ENCODE measurements at regions not wholly inside any gene's neighbourhood (a gene's known extent, or its start where the extent isn't known, plus 50 kb on each side); places are given as distances from the start of the nearest gene placed in this dataset.

- TF ChIP-seq, protein P1, sequence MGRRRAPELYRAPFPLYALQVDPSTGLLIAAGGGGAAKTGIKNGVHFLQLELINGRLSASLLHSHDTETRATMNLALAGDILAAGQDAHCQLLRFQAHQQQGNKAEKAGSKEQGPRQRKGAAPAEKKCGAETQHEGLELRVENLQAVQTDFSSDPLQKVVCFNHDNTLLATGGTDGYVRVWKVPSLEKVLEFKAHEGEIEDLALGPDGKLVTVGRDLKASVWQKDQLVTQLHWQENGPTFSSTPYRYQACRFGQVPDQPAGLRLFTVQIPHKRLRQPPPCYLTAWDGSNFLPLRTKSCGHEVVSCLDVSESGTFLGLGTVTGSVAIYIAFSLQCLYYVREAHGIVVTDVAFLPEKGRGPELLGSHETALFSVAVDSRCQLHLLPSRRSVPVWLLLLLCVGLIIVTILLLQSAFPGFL (CRISPR knock-in tag; IDR thresholded peaks at IDR 0.05; ENCODE audit: borderline replicate concordance) = no peak
- TF ChIP-seq, protein P2, sequence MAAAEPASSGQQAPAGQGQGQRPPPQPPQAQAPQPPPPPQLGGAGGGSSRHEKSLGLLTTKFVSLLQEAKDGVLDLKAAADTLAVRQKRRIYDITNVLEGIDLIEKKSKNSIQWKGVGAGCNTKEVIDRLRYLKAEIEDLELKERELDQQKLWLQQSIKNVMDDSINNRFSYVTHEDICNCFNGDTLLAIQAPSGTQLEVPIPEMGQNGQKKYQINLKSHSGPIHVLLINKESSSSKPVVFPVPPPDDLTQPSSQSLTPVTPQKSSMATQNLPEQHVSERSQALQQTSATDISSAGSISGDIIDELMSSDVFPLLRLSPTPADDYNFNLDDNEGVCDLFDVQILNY (CRISPR knock-in tag; IDR thresholded peaks at IDR 0.05) = no peak
- TF ChIP-seq FOXJ3 (CRISPR knock-in tag; IDR thresholded peaks at IDR 0.05; ENCODE audit: borderline replicate concordance) = no peak
- no peak for TF ChIP-seq MXD4 (CRISPR knock-in tag; IDR thresholded peaks at IDR 0.05; ENCODE audit: borderline replicate concordance)
- TF ChIP-seq, protein P3, sequence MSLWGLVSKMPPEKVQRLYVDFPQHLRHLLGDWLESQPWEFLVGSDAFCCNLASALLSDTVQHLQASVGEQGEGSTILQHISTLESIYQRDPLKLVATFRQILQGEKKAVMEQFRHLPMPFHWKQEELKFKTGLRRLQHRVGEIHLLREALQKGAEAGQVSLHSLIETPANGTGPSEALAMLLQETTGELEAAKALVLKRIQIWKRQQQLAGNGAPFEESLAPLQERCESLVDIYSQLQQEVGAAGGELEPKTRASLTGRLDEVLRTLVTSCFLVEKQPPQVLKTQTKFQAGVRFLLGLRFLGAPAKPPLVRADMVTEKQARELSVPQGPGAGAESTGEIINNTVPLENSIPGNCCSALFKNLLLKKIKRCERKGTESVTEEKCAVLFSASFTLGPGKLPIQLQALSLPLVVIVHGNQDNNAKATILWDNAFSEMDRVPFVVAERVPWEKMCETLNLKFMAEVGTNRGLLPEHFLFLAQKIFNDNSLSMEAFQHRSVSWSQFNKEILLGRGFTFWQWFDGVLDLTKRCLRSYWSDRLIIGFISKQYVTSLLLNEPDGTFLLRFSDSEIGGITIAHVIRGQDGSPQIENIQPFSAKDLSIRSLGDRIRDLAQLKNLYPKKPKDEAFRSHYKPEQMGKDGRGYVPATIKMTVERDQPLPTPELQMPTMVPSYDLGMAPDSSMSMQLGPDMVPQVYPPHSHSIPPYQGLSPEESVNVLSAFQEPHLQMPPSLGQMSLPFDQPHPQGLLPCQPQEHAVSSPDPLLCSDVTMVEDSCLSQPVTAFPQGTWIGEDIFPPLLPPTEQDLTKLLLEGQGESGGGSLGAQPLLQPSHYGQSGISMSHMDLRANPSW (CRISPR knock-in tag; conservative IDR thresholded peaks at IDR 0.05; ENCODE audit: low read depth) = no peak
- no peak for TF ChIP-seq ZNF138 (CRISPR knock-in tag; conservative IDR thresholded peaks at IDR 0.05)
Measured at GRCh38 chr7:55690-56248, 136.6 kb upstream of the FAM20C start (continued).

DNA sequence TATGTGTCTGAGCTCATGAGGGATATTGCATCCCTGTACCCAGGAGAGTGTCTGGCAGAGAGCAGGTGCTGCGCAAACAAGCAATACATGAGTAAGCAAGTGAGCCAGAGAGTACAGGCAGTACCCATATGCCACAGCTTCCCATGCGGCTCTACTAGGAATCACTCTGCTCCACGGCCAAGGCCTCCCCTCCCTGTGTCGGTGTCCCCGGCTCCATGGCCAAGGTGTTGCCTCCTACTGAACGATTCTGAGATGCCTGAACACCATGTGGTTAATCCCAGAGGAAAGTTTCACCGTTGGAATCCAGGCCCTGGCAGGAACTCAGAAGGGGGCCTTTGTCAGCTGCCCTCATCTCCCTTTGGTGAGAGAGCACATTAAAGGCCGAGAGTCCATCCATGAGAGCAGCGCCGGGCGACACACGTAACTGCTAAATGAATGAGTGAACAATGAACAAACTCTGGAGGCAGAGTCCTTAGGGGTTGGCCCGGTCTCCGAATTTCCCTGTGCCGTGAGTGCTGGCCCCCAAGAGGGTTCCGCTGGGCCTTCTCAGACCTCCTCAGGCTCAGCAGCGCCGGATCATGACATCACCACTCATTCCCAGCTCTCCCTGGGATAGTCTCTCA is 136.0 kb upstream of the FAM20C start:
- ChIA-PET CTCF (interaction anchor here (0.6 to 1.8 kb wide), 11 partner anchors 7 to 210 kb away, joined by 3 to 11 read pairs (median 4); partner anchors contain the start of gene FAM20C), POLR2A (no interaction called here)
- TF ChIP-seq, protein P4, sequence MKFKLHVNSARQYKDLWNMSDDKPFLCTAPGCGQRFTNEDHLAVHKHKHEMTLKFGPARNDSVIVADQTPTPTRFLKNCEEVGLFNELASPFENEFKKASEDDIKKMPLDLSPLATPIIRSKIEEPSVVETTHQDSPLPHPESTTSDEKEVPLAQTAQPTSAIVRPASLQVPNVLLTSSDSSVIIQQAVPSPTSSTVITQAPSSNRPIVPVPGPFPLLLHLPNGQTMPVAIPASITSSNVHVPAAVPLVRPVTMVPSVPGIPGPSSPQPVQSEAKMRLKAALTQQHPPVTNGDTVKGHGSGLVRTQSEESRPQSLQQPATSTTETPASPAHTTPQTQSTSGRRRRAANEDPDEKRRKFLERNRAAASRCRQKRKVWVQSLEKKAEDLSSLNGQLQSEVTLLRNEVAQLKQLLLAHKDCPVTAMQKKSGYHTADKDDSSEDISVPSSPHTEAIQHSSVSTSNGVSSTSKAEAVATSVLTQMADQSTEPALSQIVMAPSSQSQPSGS (CRISPR knock-in tag; IDR thresholded peaks at IDR 0.05; ENCODE audit: borderline replicate concordance, low read depth) = no peak
- peak; percentile 46; the same call in 1 of the 2 replicates for TF ChIP-seq ZNF423 (CRISPR knock-in tag; IDR thresholded peaks at IDR 0.05)
- Mint-ChIP-seq H3K36me3 (peaks cover 2% of the 10 kb centered on the region; the same call in 1 of the 2 replicates), H3K9me3 (peaks cover 14% of the 10 kb centered on the region), H3K27ac (no peak overlapping the region), H3K4me1 (peaks cover 36% of the 10 kb centered on the region), H3K4me3 (no peak overlapping the region), H3K27me3 (ENCODE audit: low read depth) (no peaks in the 10 kb centered on the region)
- no peak for ATAC-seq
- no peak for DNase-seq (ENCODE audit: low spot score)

- peaks cover 14% of the 10 kb centered on the region for H3K9me3 Mint-ChIP-seq
- H3K27me3 Mint-ChIP-seq (ENCODE audit: low read depth) = no peaks in the 10 kb centered on the region
- ATAC-seq (no peak), DNase-seq (ENCODE audit: low spot score) (no peak)
- H3K4me3 Mint-ChIP-seq = no peak overlapping the region
- H3K36me3 Mint-ChIP-seq = peaks cover 2% of the 10 kb centered on the region; the same call in 1 of the 2 replicates
- ChIA-PET CTCF (no interaction called here), POLR2A (no interaction called here)
- peaks cover 36% of the 10 kb centered on the region for H3K4me1 Mint-ChIP-seq
- TF ChIP-seq ZNF263 (CRISPR knock-in tag; IDR thresholded peaks at IDR 0.05; ENCODE audit: low read depth) = no peak
- no peak for TF ChIP-seq ZNF416 (CRISPR knock-in tag; IDR thresholded peaks at IDR 0.05)
- TF ChIP-seq ZNF396 (CRISPR knock-in tag; IDR thresholded peaks at IDR 0.05; ENCODE audit: borderline replicate concordance) = no peak
- TF ChIP-seq CBFB (CRISPR knock-in tag; IDR thresholded peaks at IDR 0.05; ENCODE audit: low read depth) = no peak
- TF ChIP-seq PRRX2 (CRISPR knock-in tag; IDR thresholded peaks at IDR 0.05) = no peak
- TF ChIP-seq, protein P5, sequence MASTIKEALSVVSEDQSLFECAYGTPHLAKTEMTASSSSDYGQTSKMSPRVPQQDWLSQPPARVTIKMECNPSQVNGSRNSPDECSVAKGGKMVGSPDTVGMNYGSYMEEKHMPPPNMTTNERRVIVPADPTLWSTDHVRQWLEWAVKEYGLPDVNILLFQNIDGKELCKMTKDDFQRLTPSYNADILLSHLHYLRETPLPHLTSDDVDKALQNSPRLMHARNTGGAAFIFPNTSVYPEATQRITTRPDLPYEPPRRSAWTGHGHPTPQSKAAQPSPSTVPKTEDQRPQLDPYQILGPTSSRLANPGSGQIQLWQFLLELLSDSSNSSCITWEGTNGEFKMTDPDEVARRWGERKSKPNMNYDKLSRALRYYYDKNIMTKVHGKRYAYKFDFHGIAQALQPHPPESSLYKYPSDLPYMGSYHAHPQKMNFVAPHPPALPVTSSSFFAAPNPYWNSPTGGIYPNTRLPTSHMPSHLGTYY (CRISPR knock-in tag; IDR thresholded peaks at IDR 0.05) = no peak
- no peak for TF ChIP-seq SOX15 (CRISPR knock-in tag; IDR thresholded peaks at IDR 0.05)
- TF ChIP-seq ZNF232 (CRISPR knock-in tag; IDR thresholded peaks at IDR 0.05) = no peak
- TF ChIP-seq PRDM15 (CRISPR knock-in tag; IDR thresholded peaks at IDR 0.05) = no peak
- TF ChIP-seq ZNF219 (CRISPR knock-in tag; IDR thresholded peaks at IDR 0.05; ENCODE audit: borderline replicate concordance) = no peak
- no peak for TF ChIP-seq SP1 (CRISPR knock-in tag; conservative IDR thresholded peaks at IDR 0.05)
- no peak overlapping the region for H3K27ac Mint-ChIP-seq
Measured at GRCh38 chr7:57071-57470, 135.3 kb upstream of the FAM20C start.
